ENCODE measurements at regions not wholly inside any gene's neighbourhood (a gene's known extent, or its start where the extent isn't known, plus 50 kb on each side); places are given as distances from the start of the nearest gene placed in this dataset.
"Not testable (repeated sequence)": the region's sequence is repeated elsewhere in the genome, so short reads cannot be mapped to it uniquely, and the experiment has no call there.

- H3K4me3 Mint-ChIP-seq (ENCODE audit: unreplicated experiment): no peak overlapping the region
Observed at GRCh38 chr10:28365840-28366239, 63.0 kb upstream of the MPP7 start.

GRCh38 chr10:28366994-28367393 lies 64.1 kb upstream of the MPP7 start:
- Mint-ChIP-seq H3K4me1 (ENCODE audit: low read depth) (peaks cover 22% of the 10 kb centered on the region), H3K9me3 (ENCODE audit: low read depth) (no peaks in the 10 kb centered on the region), H3K27ac (ENCODE audit: unreplicated experiment) (no peak overlapping the region), H3K4me3 (ENCODE audit: unreplicated experiment) (no peak overlapping the region), H3K36me3 (ENCODE audit: low read depth) (no peaks in the 10 kb centered on the region), H3K27me3 (ENCODE audit: low read depth) (no peaks in the 10 kb centered on the region)
- no peak for DNase-seq (ENCODE audit: low spot score)
- no peak for TF ChIP-seq CTCF (IDR thresholded peaks at IDR 0.05)

More at GRCh38 chr10:28365840-28366239, 63.0 kb upstream of the MPP7 start:
- no peak for TF ChIP-seq CTCF (IDR thresholded peaks at IDR 0.05)
- H3K4me1 Mint-ChIP-seq (ENCODE audit: low read depth): peaks cover 22% of the 10 kb centered on the region
- H3K27ac Mint-ChIP-seq (ENCODE audit: unreplicated experiment): no peak overlapping the region
- H3K36me3 Mint-ChIP-seq (ENCODE audit: low read depth): no peaks in the 10 kb centered on the region
- DNase-seq (ENCODE audit: low spot score): no peak
- H3K27me3 Mint-ChIP-seq (ENCODE audit: low read depth): no peaks in the 10 kb centered on the region
- no peaks in the 10 kb centered on the region for H3K9me3 Mint-ChIP-seq (ENCODE audit: low read depth)

- Mint-ChIP-seq H3K27ac (ENCODE audit: unreplicated experiment) (no peak overlapping the region), H3K27me3 (ENCODE audit: low read depth) (no peaks in the 10 kb centered on the region), H3K9me3 (ENCODE audit: low read depth) (no peaks in the 10 kb centered on the region), H3K4me3 (ENCODE audit: unreplicated experiment) (no peak overlapping the region), H3K4me1 (ENCODE audit: low read depth) (peaks cover 22% of the 10 kb centered on the region), H3K36me3 (ENCODE audit: low read depth) (no peaks in the 10 kb centered on the region)
- no peak for DNase-seq (ENCODE audit: low spot score)
- no peak for TF ChIP-seq CTCF (IDR thresholded peaks at IDR 0.05)
Observed at GRCh38 chr10:28367413-28367812, 64.5 kb upstream of the MPP7 start.

GRCh38 chr10:28367929-28368484 lies 65.1 kb upstream of the MPP7 start:
- Mint-ChIP-seq H3K36me3 (ENCODE audit: low read depth) (no peaks in the 10 kb centered on the region), H3K9me3 (ENCODE audit: low read depth) (no peaks in the 10 kb centered on the region), H3K4me1 (ENCODE audit: low read depth) (peaks cover 22% of the 10 kb centered on the region), H3K27me3 (ENCODE audit: low read depth) (no peaks in the 10 kb centered on the region), H3K4me3 (ENCODE audit: unreplicated experiment) (peak overlapping the region; percentile 17), H3K27ac (ENCODE audit: unreplicated experiment) (peak overlapping the region; percentile 91)
- TF ChIP-seq CTCF (IDR thresholded peaks at IDR 0.05): no peak
- no peak for DNase-seq (ENCODE audit: low spot score)

GRCh38 chr10:28370107-28370835 lies 67.4 kb upstream of the MPP7 start:
- Mint-ChIP-seq H3K27ac (ENCODE audit: unreplicated experiment) (no peak overlapping the region), H3K27me3 (ENCODE audit: low read depth) (no peaks in the 10 kb centered on the region), H3K4me1 (ENCODE audit: low read depth) (peaks cover 36% of the 10 kb centered on the region), H3K4me3 (ENCODE audit: unreplicated experiment) (no peak overlapping the region), H3K9me3 (ENCODE audit: low read depth) (no peaks in the 10 kb centered on the region), H3K36me3 (ENCODE audit: low read depth) (no peaks in the 10 kb centered on the region)
- TF ChIP-seq CTCF (IDR thresholded peaks at IDR 0.05): no peak
- no peak for DNase-seq (ENCODE audit: low spot score)

GRCh38 chr10:28371638-28372037 lies 68.8 kb upstream of the MPP7 start:
- not testable (repeated sequence) for H3K36me3 Mint-ChIP-seq (ENCODE audit: low read depth); H3K9me3 Mint-ChIP-seq (ENCODE audit: low read depth); DNase-seq (ENCODE audit: low spot score); H3K4me3 Mint-ChIP-seq (ENCODE audit: unreplicated experiment); H3K27me3 Mint-ChIP-seq (ENCODE audit: low read depth); H3K27ac Mint-ChIP-seq (ENCODE audit: unreplicated experiment)
- peaks cover 37% of the 10 kb centered on the region for H3K4me1 Mint-ChIP-seq (ENCODE audit: low read depth)
